RWPE1 (cell line): ENCODE measurements at regions not wholly inside any gene's neighbourhood (a gene's known extent, or its start where the extent isn't known, plus 50 kb on each side); places are given as distances from the start of the nearest gene placed in this dataset.
"Not testable (repeated sequence)": the region's sequence is repeated elsewhere in the genome, so short reads cannot be mapped to it uniquely, and the experiment has no call there.

Experiments
- CTCF ChIA-PET: fragments of 350-600 bp; sonication (Branson Sonifier 250); formaldehyde crosslinking; extraction: SDS; loops from one replicate; lab custom pipeline; 2021; lab: Yijun Ruan, JAX
- POLR2A ChIA-PET: fragments of 400-600 bp; formaldehyde crosslinking; extraction: SDS; loops from one replicate; lab custom pipeline; 2020; ENCODE audit warnings: antibody characterized with exemption; ENCODE audit not compliant: low non-redundant PET; lab: Yijun Ruan, JAX
- DNase-seq: peaks from one replicate; pipeline ENCODE4 v3.0.0; 2012; ENCODE audit warnings: low spot score
- H3K27ac ChIP-seq: fragments of 450-650 bp; 2 replicates; pipeline ENCODE4 v1.5.1; 2017
- CTCF ChIP-seq: fragments of 450-650 bp; conservative IDR thresholded peaks from 2 replicates; pipeline ENCODE4 v1.5.1; 2017; ENCODE audit warnings: low read depth, mild to moderate bottlenecking

DNA sequence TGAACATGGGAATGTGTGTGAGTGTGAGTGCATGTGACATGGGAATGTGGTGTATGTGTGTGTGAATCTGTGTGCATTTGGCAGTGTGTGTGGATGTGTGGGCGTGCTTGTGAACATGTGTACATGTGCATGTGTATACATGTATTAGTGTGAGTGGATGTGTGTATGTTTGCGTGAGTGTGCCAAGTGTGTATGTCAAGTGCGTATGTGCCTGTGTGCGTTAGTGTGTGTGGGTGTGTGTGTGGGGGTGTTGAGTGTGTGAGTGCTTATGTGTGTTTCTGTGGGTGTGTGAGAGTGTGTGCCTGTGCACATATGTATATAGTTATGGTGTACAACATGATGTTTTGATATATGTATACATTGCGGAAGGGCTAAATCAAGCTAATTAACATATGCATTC is 244.3 kb downstream of the GADD45G start:
- POLR2A ChIA-PET: no interaction called here
- CTCF ChIA-PET: no interaction called here
- no peak overlapping the region for H3K27ac ChIP-seq
- DNase-seq: no peak
- no peak for TF ChIP-seq CTCF

- no peak for TF ChIP-seq CTCF
- no peak overlapping the region for H3K27ac ChIP-seq
- ChIA-PET POLR2A (no interaction called here), CTCF (no interaction called here)
- no peak for DNase-seq
Measured at GRCh38 chr9:89850153-89850552, 245.3 kb downstream of the GADD45G start.

DNA sequence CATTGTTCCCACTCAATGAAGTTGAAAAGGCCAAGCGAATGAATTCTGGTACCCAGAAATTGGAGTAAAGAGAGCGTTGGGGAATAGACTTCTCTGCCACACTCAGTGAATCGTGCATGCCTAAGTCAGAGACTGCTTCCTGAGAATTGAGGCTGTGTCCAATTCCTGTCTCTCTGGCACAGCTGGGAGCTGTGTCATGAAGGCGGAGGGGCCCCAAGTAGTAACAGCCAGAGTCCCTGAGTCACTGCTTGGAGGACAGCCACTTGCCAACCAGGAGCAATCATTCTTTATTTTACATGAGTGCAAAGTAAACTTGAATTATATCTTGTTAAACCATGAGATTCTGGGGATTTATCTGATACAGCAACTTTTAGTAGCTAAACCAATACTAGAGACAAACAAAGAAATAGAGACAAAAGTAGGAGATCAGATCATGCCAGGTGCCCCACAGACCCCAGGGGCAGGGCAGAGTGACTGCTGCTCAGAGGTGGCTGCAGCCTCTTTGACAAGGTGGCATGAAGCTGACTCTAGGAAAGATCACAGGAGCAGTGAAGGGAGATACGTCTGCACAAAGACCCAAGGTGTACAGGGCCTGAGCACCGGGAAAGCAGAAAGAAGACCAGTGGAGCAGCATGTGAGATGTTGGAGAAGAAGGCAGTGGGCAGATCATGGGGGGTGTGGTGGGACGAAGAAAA is 246.0 kb downstream of the GADD45G start:
- H3K27ac ChIP-seq: no peak overlapping the region
- POLR2A ChIA-PET: no interaction called here
- DNase-seq: no peak
- CTCF ChIA-PET: interaction anchor here (0.7 kb wide), 1 partner anchor 422 kb away, joined by 3 read pairs; no protein-coding TSS in a partner anchor
- no peak for TF ChIP-seq CTCF

DNA sequence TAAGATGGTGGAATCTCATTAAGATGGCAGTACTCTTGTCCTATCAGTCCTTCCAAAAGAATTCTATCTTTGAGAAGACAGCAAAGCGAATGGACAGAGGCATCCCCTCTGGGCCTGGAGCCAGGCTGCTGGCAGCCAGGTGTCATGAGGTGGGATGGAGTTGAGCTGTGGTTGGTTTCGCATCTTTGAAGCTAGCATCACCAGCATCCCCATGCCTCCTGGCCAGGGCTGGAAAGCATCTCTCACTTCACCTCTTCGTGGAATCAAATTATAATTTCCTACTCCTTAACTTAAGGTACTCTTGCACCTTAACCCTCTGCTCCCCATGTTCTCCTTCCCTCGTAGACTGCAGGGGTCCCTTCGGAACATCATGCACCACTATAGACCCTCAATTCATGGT is 248.3 kb downstream of the GADD45G start:
- ChIA-PET POLR2A (no interaction called here), CTCF (no interaction called here)
- DNase-seq: no peak
- no peak for TF ChIP-seq CTCF
- no peak overlapping the region for H3K27ac ChIP-seq

- no peak overlapping the region for H3K27ac ChIP-seq
- no peak for TF ChIP-seq CTCF
- POLR2A ChIA-PET: no interaction called here
- no peak for DNase-seq
- CTCF ChIA-PET: no interaction called here
Measured at GRCh38 chr9:89853931-89854330, 249.1 kb downstream of the GADD45G start.

- CTCF ChIA-PET: no interaction called here
- DNase-seq: no peak
- TF ChIP-seq CTCF: no peak
- POLR2A ChIA-PET: interaction anchor here (0.7 kb wide), 1 partner anchor 17 kb away, joined by 3 read pairs; no protein-coding TSS in a partner anchor
- no peak overlapping the region for H3K27ac ChIP-seq
Measured at GRCh38 chr9:89854715-89855475, 250.1 kb downstream of the GADD45G start.

DNA sequence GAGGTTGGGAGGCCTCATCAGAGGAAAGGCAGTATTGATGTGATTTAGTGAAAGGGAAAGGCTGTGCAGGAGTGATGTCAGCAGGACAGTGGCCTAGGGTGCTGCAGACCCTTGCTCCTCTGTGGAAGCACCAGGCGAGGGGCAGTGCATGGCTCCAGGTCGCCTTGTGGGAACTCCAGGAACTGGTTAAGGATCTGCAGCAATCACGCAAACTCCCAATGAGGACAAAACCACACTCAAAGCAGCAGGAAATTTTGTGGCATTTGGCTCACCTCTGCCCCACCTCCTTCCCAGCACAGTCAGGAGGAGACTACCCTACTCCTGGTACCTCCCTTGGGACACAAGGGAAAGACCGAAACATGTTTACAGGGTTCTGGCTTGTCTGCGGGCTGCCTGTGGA is 251.5 kb downstream of the GADD45G start:
- DNase-seq, POLR2A ChIA-PET, CTCF ChIA-PET, H3K27ac ChIP-seq: not testable (repeated sequence)

DNA sequence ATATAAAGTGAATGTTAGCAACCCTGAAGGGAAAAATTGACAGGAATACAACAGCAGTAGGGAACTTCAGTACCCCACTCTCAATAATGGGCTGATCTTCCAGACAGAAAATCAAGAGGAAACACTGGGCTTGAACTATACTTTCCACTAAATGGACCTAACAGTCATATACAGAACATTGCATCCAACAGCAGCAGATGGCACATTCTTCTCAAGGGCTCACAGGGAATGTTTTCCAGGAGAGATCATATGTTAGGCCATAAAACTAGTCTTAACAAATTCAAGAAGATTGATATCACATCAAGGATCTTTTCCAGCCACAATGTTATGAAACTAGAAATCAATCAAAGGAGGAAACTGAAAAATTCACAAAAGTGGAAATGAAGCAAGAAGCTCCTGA is 252.1 kb downstream of the GADD45G start:
- POLR2A ChIA-PET, H3K27ac ChIP-seq, DNase-seq: not testable (repeated sequence)
- CTCF ChIA-PET: interaction anchor here (0.7 kb wide), 1 partner anchor 258 kb away, joined by 4 read pairs; no protein-coding TSS in a partner anchor

- CTCF ChIA-PET, H3K27ac ChIP-seq, DNase-seq, POLR2A ChIA-PET: not testable (repeated sequence)
Measured at GRCh38 chr9:89859842-89860241, 255.0 kb downstream of the GADD45G start.

- DNase-seq, CTCF ChIA-PET, H3K27ac ChIP-seq, POLR2A ChIA-PET: not testable (repeated sequence)
Measured at GRCh38 chr9:89861371-89861770, 256.6 kb downstream of the GADD45G start.
